Lung (tissue), 11 donors: ENCODE measurements at regions not wholly inside any gene's neighbourhood (a gene's known extent, or its start where the extent isn't known, plus 50 kb on each side); places are given as distances from the start of the nearest gene placed in this dataset.

ENCODE experiments used
- ATAC-seq: fragments of 200-7000 bp; cut with Tn5 transposase; one replicate; pipeline ENCODE4 v1.9.1; 2020; ENCODE audit warnings: moderate number of reproducible peaks; ENCODE audit not compliant: insufficient read depth, low FRiP score
- DNase-seq, 3 donors: peaks; one replicate each; pipeline ENCODE4 v3.0.0-alpha.2; 2013 to 2017
- H3K27ac ChIP-seq, 2 donors: one replicate each; pipeline ENCODE4 v1.5.1; 2013; ENCODE audit warnings: mild to moderate bottlenecking in 2 of 2, moderate library complexity in 2 of 2, control low read depth in 1 of 2, inconsistent platforms in 1 of 2, low read depth in 1 of 2, low read length in 1 of 2
- H3K27me3 ChIP-seq, 3 donors: one replicate each; pipeline ENCODE4 v1.5.1; 2013; ENCODE audit warnings: low read length in 2 of 3; ENCODE audit not compliant: control insufficient read depth in 3 of 3, insufficient read depth in 3 of 3
- H3K36me3 ChIP-seq, 4 donors: one replicate each; pipeline ENCODE4 v1.5.1; 2013; ENCODE audit warnings: low read length in 4 of 4, mild to moderate bottlenecking in 1 of 4, moderate library complexity in 1 of 4; ENCODE audit not compliant: control insufficient read depth in 4 of 4, insufficient read depth in 4 of 4
- H3K4me1 ChIP-seq, 5 donors: one replicate each; pipeline ENCODE4 v1.5.1; 2013; ENCODE audit warnings: low read length in 5 of 5, mild to moderate bottlenecking in 2 of 5, moderate library complexity in 1 of 5; ENCODE audit not compliant: control insufficient read depth in 5 of 5, insufficient read depth in 5 of 5
- H3K4me3 ChIP-seq: one replicate; pipeline ENCODE4 v1.5.1; 2013; ENCODE audit warnings: mild to moderate bottlenecking, control low read depth, moderate library complexity
- H3K9ac ChIP-seq, 2 donors: one replicate each; pipeline ENCODE4 v1.5.1; 2013; ENCODE audit warnings: low read length in 2 of 2, control low read depth in 1 of 2; ENCODE audit not compliant: insufficient read depth in 1 of 2
- H3K9me3 ChIP-seq, 4 donors: one replicate each; pipeline ENCODE4 v1.5.1; 2013; ENCODE audit warnings: low read length in 3 of 4, mild to moderate bottlenecking in 1 of 4, moderate library complexity in 1 of 4; ENCODE audit not compliant: control insufficient read depth in 4 of 4, insufficient read depth in 3 of 4
- WGBS, 2 donors: extraction: QIAGEN DNeasy Blood & Tissue Kit; methylation state at CpG; one replicate each; pipeline ENCODE4 v1.1.7; 2013; 5-methylcytosine and 5-hydroxymethylcytosine counted together
- TF ChIP-seq, protein P1 (sequence below): IDR thresholded peaks from 2 replicates; pipeline ENCODE4 v1.5.1; 2012; ENCODE audit warnings: mild to moderate bottlenecking; ENCODE audit errors: control extremely low read depth, extremely low read depth
- donor health status: control.
- donor health status: control.
- donor health status: Bipolar disorder and iron deficiency.
- donor health status: healthy.
- donor health status: DM: yes; HTN: yes; CAD: no.

GRCh38 chr10:4212111-4212630, 427.2 kb upstream of the KLF6 start:
- no peaks in the 10 kb centered on the region for H3K9me3 ChIP-seq
- H3K36me3 ChIP-seq: no peaks in the 10 kb centered on the region
- ATAC-seq (no peak), DNase-seq (no peak)
- WGBS, 2 donors: 91 to 93% methylated on average over 2 of the region's 2 CpGs
- TF ChIP-seq, protein P1, sequence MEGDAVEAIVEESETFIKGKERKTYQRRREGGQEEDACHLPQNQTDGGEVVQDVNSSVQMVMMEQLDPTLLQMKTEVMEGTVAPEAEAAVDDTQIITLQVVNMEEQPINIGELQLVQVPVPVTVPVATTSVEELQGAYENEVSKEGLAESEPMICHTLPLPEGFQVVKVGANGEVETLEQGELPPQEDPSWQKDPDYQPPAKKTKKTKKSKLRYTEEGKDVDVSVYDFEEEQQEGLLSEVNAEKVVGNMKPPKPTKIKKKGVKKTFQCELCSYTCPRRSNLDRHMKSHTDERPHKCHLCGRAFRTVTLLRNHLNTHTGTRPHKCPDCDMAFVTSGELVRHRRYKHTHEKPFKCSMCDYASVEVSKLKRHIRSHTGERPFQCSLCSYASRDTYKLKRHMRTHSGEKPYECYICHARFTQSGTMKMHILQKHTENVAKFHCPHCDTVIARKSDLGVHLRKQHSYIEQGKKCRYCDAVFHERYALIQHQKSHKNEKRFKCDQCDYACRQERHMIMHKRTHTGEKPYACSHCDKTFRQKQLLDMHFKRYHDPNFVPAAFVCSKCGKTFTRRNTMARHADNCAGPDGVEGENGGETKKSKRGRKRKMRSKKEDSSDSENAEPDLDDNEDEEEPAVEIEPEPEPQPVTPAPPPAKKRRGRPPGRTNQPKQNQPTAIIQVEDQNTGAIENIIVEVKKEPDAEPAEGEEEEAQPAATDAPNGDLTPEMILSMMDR: no peak
- no peak overlapping the region for H3K9ac ChIP-seq
- H3K4me3 ChIP-seq: no peak overlapping the region
- H3K27ac ChIP-seq: no peak overlapping the region
- peaks cover 0 to 8% (median 0%) of the 10 kb centered on the region in 5 donors for H3K4me1 ChIP-seq
- no peaks in the 10 kb centered on the region for H3K27me3 ChIP-seq

DNA sequence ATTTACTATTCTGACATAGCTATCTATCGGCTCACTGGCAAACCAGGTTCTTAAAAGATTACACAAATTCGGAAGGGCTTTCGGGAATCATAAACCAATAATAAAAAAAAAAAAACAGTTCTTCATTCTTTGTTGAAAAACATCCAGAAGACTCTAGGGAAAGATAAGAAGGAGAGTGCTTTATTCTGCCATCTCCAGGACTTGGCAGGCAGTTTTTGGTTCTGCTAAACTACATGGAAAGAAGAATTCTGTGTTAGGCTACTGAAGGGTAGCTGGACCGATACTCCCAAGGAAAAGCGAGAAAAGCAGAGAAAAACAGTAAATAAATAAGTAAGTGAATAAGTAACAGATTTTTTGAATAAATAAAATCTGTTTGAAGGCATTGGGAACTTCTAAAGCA, 423.5 kb upstream of the KLF6 start:
- no peaks in the 10 kb centered on the region for H3K36me3 ChIP-seq
- no peak for ATAC-seq
- no peaks in the 10 kb centered on the region for H3K9me3 ChIP-seq
- H3K4me1 ChIP-seq: no peaks in the 10 kb centered on the region
- H3K9ac ChIP-seq: no peak overlapping the region
- H3K4me3 ChIP-seq: no peak overlapping the region
- peak in 1 of 3 donors; percentile 22 for DNase-seq
- TF ChIP-seq, protein P1: no peak
- 86 to 94% methylated on average over 5 of the region's 5 CpGs for WGBS, 2 donors
- no peak overlapping the region for H3K27ac ChIP-seq
- H3K27me3 ChIP-seq: no peaks in the 10 kb centered on the region

GRCh38 chr10:4205113-4205512, 420.1 kb upstream of the KLF6 start:
- TF ChIP-seq, protein P1: no peak
- Histone ChIP-seq H3K36me3 (no peaks in the 10 kb centered on the region), H3K4me3 (no peak overlapping the region), H3K9me3 (no peaks in the 10 kb centered on the region), H3K9ac (no peak overlapping the region), H3K27ac (no peak overlapping the region), H3K27me3 (no peaks in the 10 kb centered on the region), H3K4me1 (peaks cover 0 to 8% (median 0%) of the 10 kb centered on the region in 5 donors)
- 76 to 88% methylated on average over 1 of the region's 1 CpG for WGBS, 2 donors
- ATAC-seq: no peak
- no peak for DNase-seq

DNA sequence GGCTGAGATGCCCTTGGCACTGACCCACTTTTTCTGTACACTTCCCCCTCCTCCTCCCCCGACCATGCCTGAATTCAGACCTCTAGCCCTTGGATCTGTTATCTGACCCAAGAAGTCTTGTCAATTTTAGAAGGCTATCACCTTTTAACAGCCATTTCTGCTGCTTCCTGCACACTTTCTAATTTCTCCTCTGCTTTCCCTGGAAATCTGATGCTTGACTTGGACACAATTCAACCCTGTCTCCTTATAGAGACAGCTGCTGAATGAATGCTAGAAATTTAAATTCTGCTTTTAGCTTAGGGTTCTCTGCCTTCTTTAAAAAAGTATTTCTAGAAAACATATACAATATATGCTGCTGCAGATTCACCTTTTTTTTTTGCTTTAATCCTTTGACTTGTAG, 417.9 kb upstream of the KLF6 start:
- DNase-seq (peak in 1 of 3 donors; percentile 60), ATAC-seq (no peak)
- H3K27me3 ChIP-seq: no peaks in the 10 kb centered on the region
- H3K36me3 ChIP-seq: no peaks in the 10 kb centered on the region
- TF ChIP-seq, protein P1: no peak
- H3K9ac ChIP-seq: no peak overlapping the region
- H3K4me3 ChIP-seq: no peak overlapping the region
- 72 to 82% methylated on average over 1 of the region's 1 CpG for WGBS, 2 donors
- H3K9me3 ChIP-seq: no peaks in the 10 kb centered on the region
- peaks cover 0 to 8% (median 0%) of the 10 kb centered on the region in 5 donors for H3K4me1 ChIP-seq
- no peak overlapping the region for H3K27ac ChIP-seq
